ENCODE measurements at regions not wholly inside any gene's neighbourhood (a gene's known extent, or its start where the extent isn't known, plus 50 kb on each side); places are given as distances from the start of the nearest gene placed in this dataset.

GRCh38 chr7:115410434-115410820, 488.5 kb downstream of the MDFIC start:
- Histone ChIP-seq H3K27me3 (ENCODE audit: control insufficient read depth, insufficient read depth, low read length) (no peaks in the 10 kb centered on the region), H3K9ac (ENCODE audit: low read depth, low read length) (no peak overlapping the region), H4K5ac (ENCODE audit: low read depth, low read length) (no peak overlapping the region), H3K23ac (ENCODE audit: low read depth, low read length) (no peak overlapping the region), H3K4me1 (ENCODE audit: control insufficient read depth, insufficient read depth, low read length) (no peaks in the 10 kb centered on the region), H3K4me3 (ENCODE audit: insufficient read depth, low read depth, low read length) (no peak overlapping the region), H3K4ac (ENCODE audit: low read depth, low read length) (no peak overlapping the region), H2AK9ac (replicated peaks; ENCODE audit: low read depth, low read length, poor library complexity) (no peak overlapping the region), H2BK5ac (ENCODE audit: low read depth, low read length, poor library complexity, severe bottlenecking) (no peak overlapping the region), H3K9me1 (ENCODE audit: insufficient read depth, low read length) (no peaks in the 10 kb centered on the region), H3K79me1 (ENCODE audit: low read depth in 1 of 2, low read length in 2 of 2) (no peaks in the 10 kb centered on the region), H3K14ac (replicated peaks; ENCODE audit: low read depth, low read length) (no peak overlapping the region), H3K56ac (ENCODE audit: extremely low read depth, insufficient read depth, low read length) (no peak overlapping the region), H3K18ac (ENCODE audit: low read depth, low read length) (no peak overlapping the region), H2BK120ac (ENCODE audit: low read depth, low read length) (no peak overlapping the region), H4K91ac (ENCODE audit: insufficient read depth, low read depth, low read length) (no peak overlapping the region), H2BK20ac (ENCODE audit: low read depth, low read length) (no peak overlapping the region), H4K20me1 (ENCODE audit: insufficient read depth, low read length) (no peaks in the 10 kb centered on the region), H2AFZ (replicated peaks; ENCODE audit: low read length, poor library complexity) (no peak overlapping the region), H3K27ac (ENCODE audit: insufficient read depth, low read length) (no peak overlapping the region), H3K4me2 (ENCODE audit: low read depth, low read length) (no peak overlapping the region), H2BK15ac (ENCODE audit: low read depth, low read length) (no peak overlapping the region), H4K8ac (ENCODE audit: low read depth in 2 of 2, low read length in 2 of 2) (no peak overlapping the region), H3K36me3 (ENCODE audit: control insufficient read depth, insufficient read depth, low read length) (no peaks in the 10 kb centered on the region), H2AK5ac (ENCODE audit: low read depth, low read length) (no peak overlapping the region), H3K9me3 (ENCODE audit: control insufficient read depth, insufficient read depth, low read length) (no peaks in the 10 kb centered on the region)
- no peak for DNase-seq
- no TSS peak for BruUV-seq (replicated peaks)
- intact Hi-C loops (cut with micrococcal nuclease) (no loop called here), in situ Hi-C loops (cut with MboI; ENCODE audit: low sequenced_read_pairs) (no loop called here), dilution Hi-C loops (cut with HindIII; ENCODE audit: low sequenced_read_pairs, unreplicated experiment) (no loop called here)
- ChIA-PET CTCF (no interaction called here), POLR2A (ENCODE audit: unreplicated experiment) (no interaction called here)
- WGBS, 2 experiments (ENCODE audit: extremely low coverage in 2 of 2, insufficient read length in 1 of 2): 75% methylated on average over 2 of the region's 4 CpGs; no CpG with 5 or more reads in 1 of the 2 experiments
- ATAC-seq (ENCODE audit: low read depth): no peak
- TF ChIP-seq CEBPB (IDR thresholded peaks at IDR 0.05; ENCODE audit: low read depth, low read length) (no peak), NFE2L2 (IDR thresholded peaks at IDR 0.05; ENCODE audit: low read depth, low read length) (no peak), RAD21 (IDR thresholded peaks at IDR 0.05; ENCODE audit: low read length) (no peak), CTCF (conservative IDR thresholded peaks at IDR 0.05; ENCODE audit: low read depth, low read length) (no peak)
